Keratinocyte (primary cell): ENCODE measurements at regions not wholly inside any gene's neighbourhood (a gene's known extent, or its start where the extent isn't known, plus 50 kb on each side); places are given as distances from the start of the nearest gene placed in this dataset.

Experiments used
- DNase-seq: peaks from one replicate; pipeline ENCODE4 v3.0.0-alpha.2; 2011; ENCODE audit warnings: low read depth, missing footprints, low spot score
- FAIRE-seq: peaks from 2 replicates; lab custom pipeline; 2011; peaks lifted over from hg19 to GRCh38; lab: Jason Lieb, UNC
- H2AFZ ChIP-seq: 2 replicates; pipeline ENCODE4 v1.6.0; 2012; ENCODE audit warnings: low read length, control low read depth, inconsistent platforms; ENCODE audit not compliant: control insufficient read depth
- H3K27ac ChIP-seq: 2 replicates; pipeline ENCODE4 v1.5.1; 2011; ENCODE audit warnings: low read length; ENCODE audit not compliant: control insufficient read depth, insufficient read depth
- H3K27me3 ChIP-seq: 3 replicates; pipeline ENCODE4 v1.6.0; 2011; ENCODE audit warnings: low read length; ENCODE audit not compliant: control insufficient read depth, insufficient read depth; ENCODE audit errors: extremely low read depth
- H3K36me3 ChIP-seq, 2 experiments: 2 replicates in 1 of 2; 3 replicates in 1 of 2; pipeline ENCODE4 v1.5.1; 2011; ENCODE audit warnings: low read length in 2 of 2, mild to moderate bottlenecking in 1 of 2; ENCODE audit not compliant: control insufficient read depth in 2 of 2, insufficient read depth in 2 of 2; ENCODE audit errors: extremely low read depth in 1 of 2
- H3K4me1 ChIP-seq: 3 replicates; pipeline ENCODE4 v1.5.1; 2011; ENCODE audit warnings: low read length; ENCODE audit not compliant: control insufficient read depth, insufficient read depth; ENCODE audit errors: extremely low read depth
- H3K4me2 ChIP-seq: 3 replicates; pipeline ENCODE4 v1.6.0; 2011; ENCODE audit warnings: low read depth, low read length; ENCODE audit not compliant: control insufficient read depth, insufficient read depth; ENCODE audit errors: extremely low read depth
- H3K4me3 ChIP-seq, 3 experiments: fragments of 200-600 bp in 1 of 3; sonication (generic) in 1 of 3; 2 replicates in 2 of 3; 3 replicates in 1 of 3; pipeline ENCODE4 v1.5.1; 2011 to 2016; ENCODE audit warnings: low read length in 3 of 3, mild to moderate bottlenecking in 3 of 3, control low read depth in 2 of 3, inconsistent platforms in 1 of 3, low read depth in 1 of 3, mixed read lengths in 1 of 3, mixed run types in 1 of 3, moderate library complexity in 1 of 3; ENCODE audit not compliant: control insufficient read depth in 2 of 3, insufficient read depth in 2 of 3; ENCODE audit errors: extremely low read depth in 1 of 3
- H3K79me2 ChIP-seq: 2 replicates; pipeline ENCODE4 v1.6.0; 2012; ENCODE audit warnings: low read length; ENCODE audit not compliant: control insufficient read depth, insufficient read depth
- H3K9ac ChIP-seq: 3 replicates; pipeline ENCODE4 v1.6.0; 2011; ENCODE audit warnings: low read length; ENCODE audit not compliant: control insufficient read depth, insufficient read depth; ENCODE audit errors: extremely low read depth
- H3K9me1 ChIP-seq: 3 replicates; pipeline ENCODE4 v1.6.0; 2011; ENCODE audit warnings: low read length; ENCODE audit not compliant: control insufficient read depth, insufficient read depth; ENCODE audit errors: extremely low read depth
- H3K9me3 ChIP-seq: 2 replicates; pipeline ENCODE4 v1.5.1; 2012; ENCODE audit warnings: low read depth, low read length; ENCODE audit not compliant: control insufficient read depth
- H4K20me1 ChIP-seq: 3 replicates; pipeline ENCODE4 v1.6.0; 2011; ENCODE audit warnings: low read length; ENCODE audit not compliant: control insufficient read depth, insufficient read depth; ENCODE audit errors: extremely low read depth
- CTCF ChIP-seq, 3 experiments: IDR thresholded peaks in 1 of 3; conservative IDR thresholded peaks in 1 of 3; optimal IDR thresholded peaks in 1 of 3; 2 replicates in 2 of 3; 3 replicates in 1 of 3; pipeline versions ENCODE3 to v1.5.1; 2011; ENCODE audit warnings: low read length in 3 of 3, mild to moderate bottlenecking in 3 of 3, moderate library complexity in 2 of 3, control low read depth in 1 of 3, inconsistent platforms in 1 of 3; ENCODE audit not compliant: insufficient read depth in 2 of 3; ENCODE audit errors: extremely low read depth in 1 of 3
- EZH2 ChIP-seq: IDR thresholded peaks from one replicate; pipeline ENCODE4 v1.6.1; 2012; ENCODE audit warnings: inconsistent platforms, mild to moderate bottlenecking, low read length, moderate library complexity
- dilution Hi-C: fragments of 300-500 bp; cut with MboI; formaldehyde crosslinking; loops from one replicate; pipeline ENCODE4 v1.7.0; 2020; ENCODE audit warnings: low sequenced_read_pairs; ENCODE audit not compliant: extremely low pct_ligation_motif_present

GRCh38 chr5:156258934-156259333 lies 68.0 kb upstream of the SGCD start:
- Histone ChIP-seq H4K20me1 (no peaks in the 10 kb centered on the region), H3K4me1 (no peaks in the 10 kb centered on the region), H3K36me3 (no peaks in the 10 kb centered on the region), H2AFZ (no peak overlapping the region), H3K27ac (no peak overlapping the region), H3K4me2 (no peak overlapping the region), H3K4me3 (no peak overlapping the region), H3K27me3 (no peaks in the 10 kb centered on the region), H3K9me3 (no peaks in the 10 kb centered on the region), H3K9ac (no peak overlapping the region), H3K9me1 (no peaks in the 10 kb centered on the region), H3K79me2 (no peaks in the 10 kb centered on the region)
- FAIRE-seq (no peak), DNase-seq (no peak)
- dilution Hi-C loops, result no loop called here
- TF ChIP-seq CTCF (optimal IDR thresholded peaks at IDR 0.05 in 1 of 3, IDR thresholded peaks at IDR 0.05 in 1 of 3, conservative IDR thresholded peaks at IDR 0.05 in 1 of 3; ENCODE audit: extremely low read depth in 1 of 3, insufficient read depth in 2 of 3, low read length in 3 of 3), result no peak
- TF ChIP-seq EZH2, result no peak

GRCh38 chr5:156259618-156260017 lies 67.3 kb upstream of the SGCD start:
- Histone ChIP-seq H3K4me1 (no peaks in the 10 kb centered on the region), H3K27ac (no peak overlapping the region), H3K4me3 (no peak overlapping the region), H3K36me3 (no peaks in the 10 kb centered on the region), H3K27me3 (no peaks in the 10 kb centered on the region), H3K4me2 (no peak overlapping the region), H4K20me1 (no peaks in the 10 kb centered on the region), H3K79me2 (no peaks in the 10 kb centered on the region), H2AFZ (no peak overlapping the region), H3K9ac (no peak overlapping the region), H3K9me3 (no peaks in the 10 kb centered on the region), H3K9me1 (no peaks in the 10 kb centered on the region)
- TF ChIP-seq CTCF (optimal IDR thresholded peaks at IDR 0.05 in 1 of 3, IDR thresholded peaks at IDR 0.05 in 1 of 3, conservative IDR thresholded peaks at IDR 0.05 in 1 of 3; ENCODE audit: extremely low read depth in 1 of 3, insufficient read depth in 2 of 3, low read length in 3 of 3) (no peak), EZH2 (no peak)
- DNase-seq, result no peak
- FAIRE-seq, result no peak
- dilution Hi-C loops, result no loop called here
